HG03066 (cell line): ENCODE measurements at regions not wholly inside any gene's neighbourhood (a gene's known extent, or its start where the extent isn't known, plus 50 kb on each side); places are given as distances from the start of the nearest gene placed in this dataset.
"Not testable (repeated sequence)": the region's sequence is repeated elsewhere in the genome, so short reads cannot be mapped to it uniquely, and the experiment has no call there.

ENCODE experiments used
- ATAC-seq: cut with Tn5 transposase; IDR thresholded peaks from one replicate; pipeline ENCODE4 v1.9.1; 2021; ENCODE audit warnings: low read depth; ENCODE audit not compliant: unreplicated experiment

DNA sequence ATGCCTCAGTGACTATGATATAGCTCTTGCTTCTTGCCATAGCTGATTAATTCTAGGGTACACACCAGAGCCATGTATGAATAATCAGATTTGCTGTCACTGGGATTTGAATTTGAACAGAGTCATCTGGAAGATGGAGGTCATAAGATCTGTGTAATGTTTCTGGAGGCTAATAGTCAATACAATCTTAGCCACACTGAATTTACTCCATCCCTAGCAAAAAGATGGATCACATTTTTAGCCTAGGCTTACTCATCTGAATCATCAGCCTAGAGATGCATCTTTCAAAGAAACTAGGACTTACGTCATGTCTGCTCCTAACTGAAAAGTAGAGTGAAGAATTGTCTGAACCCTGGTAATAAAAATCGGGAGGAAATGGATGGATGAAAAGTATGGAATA, 142.3 kb upstream of the ZNF804B start:
- no peak for ATAC-seq

DNA sequence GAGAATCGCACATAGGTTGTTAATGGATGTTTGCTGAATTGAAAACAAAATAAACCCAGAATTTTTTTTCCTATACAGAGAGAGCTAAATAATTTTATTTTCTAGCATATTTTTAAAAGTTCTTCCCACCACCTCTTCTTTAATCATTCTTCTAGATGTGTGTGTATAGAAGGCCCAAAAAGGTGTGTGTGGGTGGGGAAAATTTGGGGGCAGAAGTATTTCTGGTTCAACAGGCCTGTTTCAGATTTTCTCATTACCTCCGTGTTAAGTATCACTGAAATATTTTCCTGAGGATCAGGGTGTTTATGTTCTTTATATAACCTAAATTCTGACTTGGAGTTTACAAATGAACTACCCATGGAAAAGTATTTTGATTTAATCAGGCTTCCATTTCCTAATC, 144.2 kb upstream of the ZNF804B start:
- ATAC-seq, result no peak

DNA sequence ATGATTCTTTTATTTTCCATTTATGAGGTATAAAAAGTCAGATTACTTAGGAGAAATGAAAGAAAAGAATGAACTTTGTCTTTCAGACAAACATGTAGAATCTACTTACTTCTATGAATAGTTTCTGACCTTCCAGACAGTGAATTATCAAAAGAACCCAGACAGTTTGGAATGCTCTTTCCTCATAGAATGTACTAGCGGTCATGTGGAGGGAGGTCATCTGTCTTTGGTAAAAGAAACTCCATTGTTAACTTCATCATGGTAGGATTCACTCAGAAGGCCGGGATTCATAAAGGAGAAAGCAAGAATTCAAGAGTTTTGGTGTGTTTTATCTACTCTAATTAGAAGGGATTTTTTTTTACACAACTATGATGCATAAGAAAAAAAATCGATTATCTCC, 144.8 kb upstream of the ZNF804B start:
- ATAC-seq, result no peak

DNA sequence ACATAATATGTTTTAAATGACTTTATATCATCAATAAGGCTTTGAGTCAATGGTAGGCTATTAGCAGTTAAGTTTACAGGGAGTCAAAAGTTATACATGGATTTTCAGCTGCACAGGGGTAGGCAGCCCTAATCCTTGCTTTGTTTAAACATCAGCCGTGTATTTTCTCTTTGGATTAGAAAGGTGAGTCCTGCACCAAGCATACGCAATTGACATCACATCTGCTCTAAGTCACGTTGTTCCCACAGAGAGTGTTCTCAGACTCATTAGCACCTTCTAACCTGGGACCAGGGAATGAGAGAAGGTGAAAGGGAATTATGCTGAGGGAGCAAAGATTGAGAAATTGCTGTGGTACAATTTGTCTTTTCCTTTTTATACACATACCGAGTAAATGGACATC, 148.6 kb upstream of the ZNF804B start:
- no peak for ATAC-seq

DNA sequence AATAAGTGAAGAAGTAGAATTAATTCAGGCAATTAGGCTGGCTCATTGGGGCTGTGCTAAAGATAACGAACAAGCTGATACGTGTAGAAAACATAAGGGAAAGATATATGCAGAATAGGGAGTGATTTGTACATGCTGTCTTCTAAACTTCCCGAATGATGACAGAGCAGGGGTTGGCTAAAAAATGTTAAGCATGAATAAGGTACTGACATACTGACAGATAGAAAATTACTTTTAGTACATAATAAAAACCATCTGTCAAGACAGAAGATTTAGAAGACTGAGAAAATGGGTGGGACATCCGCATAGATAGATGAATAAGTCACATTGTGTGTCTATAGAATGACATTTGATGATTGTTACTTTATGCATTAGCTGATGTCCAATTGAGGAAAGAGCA, 158.8 kb upstream of the ZNF804B start:
- no peak for ATAC-seq

DNA sequence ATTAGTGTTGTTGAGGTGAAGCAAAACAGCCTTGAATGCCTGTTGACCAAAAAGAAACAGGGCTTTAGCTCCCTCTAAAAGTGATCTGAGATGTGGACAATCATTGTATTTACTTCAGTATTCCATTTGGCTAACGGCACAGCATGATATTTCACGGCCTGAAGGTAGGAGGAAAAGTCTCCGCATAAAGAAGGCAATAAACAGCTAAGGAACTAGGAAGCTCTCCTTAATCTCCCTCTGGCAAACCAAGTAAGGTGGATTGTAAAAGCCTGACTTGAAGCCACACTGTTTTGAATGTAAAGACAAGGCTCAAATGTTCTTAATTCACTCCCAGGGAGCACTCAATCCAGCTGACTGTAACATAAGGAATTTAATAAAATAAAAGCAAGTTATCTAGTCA, 160.0 kb upstream of the ZNF804B start:
- ATAC-seq, result no peak

DNA sequence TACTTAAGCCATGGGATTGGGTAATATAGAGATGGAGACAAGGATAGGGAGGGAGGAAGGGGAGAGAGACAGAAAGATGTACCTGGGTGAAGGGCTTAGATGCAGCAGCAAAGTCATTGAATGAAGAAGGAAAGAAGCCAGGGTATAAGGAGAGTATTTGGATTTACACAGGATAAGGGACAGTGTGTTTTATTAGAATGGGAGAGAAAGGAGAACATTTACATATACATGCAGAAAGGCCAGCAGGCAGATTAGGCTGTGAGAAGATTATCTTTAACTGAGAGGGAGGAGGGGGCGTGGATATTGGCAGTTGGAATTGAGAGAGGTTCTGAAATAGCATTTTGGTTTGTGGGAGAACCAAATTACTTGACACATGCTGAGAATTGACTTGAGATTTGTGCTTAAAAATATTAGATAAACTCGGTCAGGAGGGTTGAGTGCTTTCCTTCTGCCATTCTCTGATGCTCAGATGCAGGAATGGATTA, 161.5 kb upstream of the ZNF804B start:
- ATAC-seq, result no peak

DNA sequence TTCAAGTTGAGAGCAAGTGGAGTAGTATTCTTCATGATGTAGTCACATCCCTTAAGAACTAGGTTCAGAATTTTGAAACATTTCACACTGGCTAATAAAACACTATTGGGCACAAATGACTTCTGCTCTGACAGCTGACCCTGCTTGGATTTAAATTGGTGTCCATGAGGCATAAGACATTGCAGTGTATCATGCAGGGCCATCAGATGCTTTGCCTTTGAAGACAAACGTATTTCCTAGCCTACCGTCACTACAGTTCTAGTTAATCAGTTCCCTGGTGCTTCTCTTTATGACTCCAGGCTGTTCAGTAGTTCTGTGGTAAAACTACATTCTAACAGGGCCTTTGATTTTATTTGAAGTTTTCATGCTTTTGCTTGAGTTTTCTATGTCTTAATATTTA, 168.5 kb upstream of the ZNF804B start:
- ATAC-seq, result no peak

DNA sequence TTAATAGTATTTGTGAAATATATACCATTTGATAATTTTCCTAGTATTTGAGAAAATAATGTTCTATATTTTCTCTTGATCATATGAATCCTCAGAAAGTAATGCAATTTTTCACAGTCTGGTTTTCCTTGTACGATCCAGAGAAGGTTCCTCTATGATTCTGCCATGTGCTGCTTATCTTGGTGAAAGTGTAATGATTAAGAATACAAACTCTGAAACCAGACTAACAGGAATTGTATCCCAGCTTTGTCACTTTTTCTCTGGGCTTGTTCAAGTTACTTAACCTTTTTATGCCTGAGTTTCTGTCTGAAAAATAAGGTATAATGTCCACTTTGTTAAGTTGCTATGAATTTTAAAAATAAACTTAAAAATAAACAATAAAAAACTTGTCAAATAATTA, 169.6 kb upstream of the ZNF804B start:
- ATAC-seq, result no peak

DNA sequence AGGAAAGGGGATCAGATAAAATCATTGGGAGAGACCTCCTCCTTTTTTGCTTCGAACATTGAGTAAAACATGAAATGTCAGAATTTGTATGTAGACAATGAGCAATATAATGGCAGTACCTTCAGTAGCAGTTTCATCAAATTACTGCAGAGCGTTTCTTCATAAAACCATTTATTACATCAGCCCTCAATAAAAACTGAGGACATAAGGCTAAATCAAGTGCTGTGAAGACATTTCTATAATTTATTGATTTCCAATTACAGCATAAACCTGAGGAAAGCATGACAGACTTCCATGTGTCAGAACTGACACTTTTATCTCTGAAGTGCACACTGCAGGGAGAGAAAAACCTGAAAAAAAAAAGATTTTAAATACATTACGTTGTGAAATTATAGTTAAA, 172.6 kb upstream of the ZNF804B start:
- no peak for ATAC-seq

DNA sequence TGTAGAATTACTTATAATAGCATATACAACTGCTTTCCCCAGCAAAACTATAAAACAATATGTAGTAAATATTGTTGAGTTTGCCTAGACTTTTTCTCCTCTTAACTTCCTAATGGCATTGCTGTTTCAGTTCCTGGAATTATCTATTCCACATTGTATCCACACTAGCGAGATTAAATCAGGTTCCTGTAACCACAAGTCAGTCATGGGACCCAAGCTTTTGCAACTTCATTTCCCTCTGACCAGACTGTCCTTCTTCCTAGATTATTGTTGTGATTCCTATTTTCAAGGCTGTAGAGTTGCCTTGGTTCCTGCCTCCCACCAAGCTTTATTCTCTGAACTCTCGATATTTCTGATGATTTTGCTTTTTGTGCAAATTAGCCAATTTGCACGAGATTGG, 173.3 kb upstream of the ZNF804B start:
- ATAC-seq, result no peak

DNA sequence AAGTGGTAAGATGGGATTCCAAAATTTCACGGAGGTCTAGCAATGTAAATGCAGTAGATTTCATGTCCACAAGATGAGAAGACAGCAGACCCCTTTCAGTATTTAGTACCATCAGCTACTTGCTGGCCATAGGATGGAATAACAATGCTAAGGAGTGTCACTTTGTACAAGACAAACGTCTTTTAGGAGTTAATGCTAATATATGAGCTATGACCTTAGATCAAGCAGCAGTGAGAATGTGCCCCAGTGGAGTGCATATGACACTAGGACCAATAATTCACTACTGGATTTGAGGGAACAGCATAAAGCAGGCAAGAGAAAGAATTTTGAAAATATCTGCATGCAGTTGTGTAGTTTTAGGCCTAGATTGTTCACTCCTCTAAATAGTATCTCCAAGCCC, 182.8 kb upstream of the ZNF804B start:
- no peak for ATAC-seq

DNA sequence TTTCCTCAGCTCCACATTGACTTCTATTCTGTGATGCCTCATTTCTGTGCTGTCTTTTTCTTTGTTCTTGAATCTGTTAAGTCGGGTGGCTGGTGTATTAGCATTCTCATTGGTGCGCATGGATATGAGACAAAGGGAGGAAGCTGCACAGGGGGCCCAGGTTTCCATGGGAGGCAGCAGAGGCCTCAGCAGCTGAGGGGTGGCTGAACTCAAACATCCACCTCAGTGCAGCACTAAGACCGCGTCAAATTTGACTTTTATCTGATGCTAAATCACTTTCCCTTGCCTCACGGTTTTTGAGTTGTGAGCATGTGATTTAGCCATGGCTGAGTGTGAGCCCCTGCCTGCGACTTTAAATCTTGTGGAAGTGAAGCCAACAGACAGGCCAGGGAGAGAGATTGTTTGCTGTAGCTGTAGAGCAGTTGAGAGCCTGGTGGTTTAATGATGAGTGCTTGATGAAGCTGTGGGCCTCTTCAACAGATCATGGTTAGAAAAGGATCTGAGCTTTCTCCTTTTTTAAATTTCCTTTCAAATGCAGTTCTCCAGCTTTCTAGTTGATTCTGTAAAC, 193.3 kb upstream of the ZNF804B start:
- no peak for ATAC-seq

DNA sequence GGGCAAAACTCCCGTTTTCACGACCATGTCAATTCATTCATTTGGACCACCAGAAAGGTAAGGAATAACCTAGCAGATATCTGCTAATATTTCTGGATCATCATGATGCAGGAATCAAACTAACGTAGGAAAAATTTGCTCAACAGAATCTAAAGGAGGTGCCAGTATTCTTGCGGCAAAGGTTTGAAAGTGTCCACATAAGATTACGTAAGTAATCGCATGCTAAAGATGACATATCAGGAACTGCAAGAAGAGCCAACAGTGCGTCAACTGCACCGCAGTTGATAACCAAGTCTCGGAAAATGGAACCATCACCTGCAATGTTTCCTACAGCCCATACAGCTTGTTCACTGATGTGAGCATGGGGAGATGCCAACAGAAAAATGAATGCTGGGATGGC, 194.1 kb upstream of the ZNF804B start:
- ATAC-seq, result no peak

DNA sequence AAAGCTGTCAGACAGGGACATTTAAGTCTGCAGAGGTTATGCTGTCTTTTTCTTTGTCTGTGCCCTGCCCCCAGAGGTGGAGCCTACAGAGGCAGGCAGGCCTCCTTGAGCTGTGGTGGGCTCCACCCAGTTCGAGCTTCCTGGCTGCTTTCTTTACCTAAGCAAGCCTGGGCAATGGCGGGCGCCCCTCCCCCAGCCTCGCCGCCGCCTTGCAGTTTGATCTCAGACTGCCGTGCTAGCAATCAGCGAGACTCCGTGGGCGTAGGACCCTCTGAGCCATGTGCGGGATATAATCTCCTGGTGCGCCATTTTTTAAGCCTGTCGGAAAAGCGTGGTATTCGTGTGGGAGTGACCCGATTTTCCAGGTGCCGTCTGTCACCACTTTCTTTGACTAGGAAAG, 203.1 kb upstream of the ZNF804B start:
- not testable (repeated sequence) for ATAC-seq

DNA sequence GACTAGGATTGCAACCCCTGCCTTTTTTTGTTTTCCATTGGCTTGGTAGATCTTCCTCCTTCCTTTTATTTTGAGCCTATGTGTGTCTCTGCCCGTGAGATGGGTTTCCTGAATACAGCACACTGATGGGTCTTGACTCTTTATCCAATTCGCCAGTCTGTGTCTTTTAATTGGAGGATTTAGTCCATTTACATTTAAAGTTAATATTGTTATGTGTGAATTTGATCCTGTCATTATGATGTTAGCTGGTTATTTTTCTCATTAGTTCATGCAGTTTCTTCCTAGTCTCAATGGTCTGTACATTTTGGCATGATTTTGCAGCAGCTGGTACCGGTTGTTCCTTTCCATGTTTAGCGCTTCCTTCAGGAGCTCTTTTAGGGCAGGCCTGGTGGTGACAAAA, 204.7 kb upstream of the ZNF804B start:
- not testable (repeated sequence) for ATAC-seq

DNA sequence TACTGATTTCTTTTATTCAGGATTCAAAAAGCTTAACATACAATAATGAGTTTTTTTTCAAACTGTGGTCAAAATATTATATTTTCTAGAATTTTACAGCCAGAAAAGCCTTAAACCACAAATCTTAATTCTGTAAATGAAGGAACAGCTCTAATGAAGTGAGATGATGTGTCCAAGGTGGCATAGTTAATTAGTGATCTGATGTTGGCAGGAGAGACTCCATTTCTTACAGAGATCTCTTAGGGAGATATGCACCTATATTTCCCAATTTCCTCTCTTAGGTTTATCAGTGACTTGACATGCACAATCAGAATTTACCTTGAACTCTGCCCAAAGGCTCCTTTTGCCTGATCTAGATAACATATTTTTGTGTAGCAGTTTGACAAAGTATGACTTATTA, 211.1 kb upstream of the ZNF804B start:
- ATAC-seq, result no peak

DNA sequence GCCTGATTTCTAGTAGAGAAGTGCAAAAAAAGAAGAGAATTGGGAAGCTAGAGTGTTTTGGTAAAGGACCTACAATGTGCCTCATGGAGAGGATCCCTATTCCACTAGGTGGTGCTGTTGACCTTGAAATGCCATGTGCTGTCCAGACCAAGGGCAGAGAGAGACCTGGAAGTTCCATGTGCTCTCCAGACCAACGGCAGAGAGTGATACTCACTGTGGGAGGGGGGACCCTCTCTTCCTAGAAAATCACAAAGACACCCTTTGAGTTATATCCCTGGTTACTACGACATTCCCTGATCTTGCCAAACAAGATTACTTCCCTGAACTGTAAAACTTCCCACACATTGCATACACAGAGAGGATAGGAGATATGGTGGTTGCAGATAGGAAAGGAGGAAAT, 212.7 kb upstream of the ZNF804B start:
- no peak for ATAC-seq

DNA sequence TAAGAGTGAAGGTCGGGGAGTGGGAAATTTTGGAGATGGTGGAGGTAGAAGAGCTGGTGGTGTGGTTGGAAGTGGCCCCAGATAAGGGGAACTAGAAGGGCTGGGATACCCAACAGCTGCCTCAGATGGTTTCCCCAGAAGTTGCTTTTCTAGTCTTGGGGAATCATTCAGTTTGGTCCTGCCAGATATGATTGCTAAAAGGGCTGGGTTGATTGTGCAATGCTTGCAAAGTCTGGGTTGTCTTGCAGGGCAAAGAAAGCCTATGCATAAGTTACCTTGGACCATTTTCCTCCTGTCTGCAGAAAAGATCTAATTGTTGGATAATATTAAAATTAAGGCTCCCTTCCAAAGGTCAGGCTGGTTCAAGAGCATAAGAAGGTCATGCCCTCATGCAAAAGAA, 213.8 kb upstream of the ZNF804B start:
- no peak for ATAC-seq

DNA sequence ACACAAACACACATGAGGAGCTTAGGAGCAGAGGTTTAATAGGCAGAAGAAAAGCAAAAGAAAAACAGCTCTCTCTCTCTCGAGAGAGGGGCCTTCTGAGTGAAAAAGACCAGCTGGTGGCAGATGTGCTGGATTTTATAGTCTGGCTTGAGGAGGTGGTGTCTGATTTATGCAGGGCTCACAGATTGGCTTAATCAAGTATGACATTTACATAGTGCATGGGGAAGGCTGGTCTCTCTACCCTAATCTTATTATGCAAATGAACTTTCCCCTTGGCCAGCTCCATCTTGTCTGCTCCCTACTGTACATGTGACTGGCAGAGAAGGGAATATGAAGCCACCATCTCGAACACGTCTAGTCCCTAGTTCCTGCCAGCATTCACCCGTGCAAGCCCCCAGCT, 219.5 kb upstream of the ZNF804B start:
- no peak for ATAC-seq

DNA sequence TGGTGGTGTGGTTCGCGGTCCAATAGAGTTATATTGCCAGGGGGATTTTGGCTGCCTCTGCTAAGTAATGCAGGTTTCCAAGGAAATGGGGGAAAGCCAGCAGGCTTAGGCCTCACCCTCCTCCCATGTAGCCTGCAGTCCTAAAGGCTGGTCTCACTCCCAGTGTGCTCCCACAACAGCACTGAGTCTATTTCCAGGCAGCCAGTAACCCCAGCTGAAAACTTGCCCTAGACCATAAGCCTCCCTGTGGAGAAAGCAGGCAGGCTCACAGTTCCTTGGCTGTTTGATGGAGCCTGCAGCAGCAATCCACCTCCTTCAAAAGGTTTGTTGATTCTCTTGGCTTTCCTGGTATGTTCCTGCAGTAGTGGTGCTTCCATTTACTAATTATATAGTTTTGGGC, 220.0 kb upstream of the ZNF804B start:
- no peak for ATAC-seq

DNA sequence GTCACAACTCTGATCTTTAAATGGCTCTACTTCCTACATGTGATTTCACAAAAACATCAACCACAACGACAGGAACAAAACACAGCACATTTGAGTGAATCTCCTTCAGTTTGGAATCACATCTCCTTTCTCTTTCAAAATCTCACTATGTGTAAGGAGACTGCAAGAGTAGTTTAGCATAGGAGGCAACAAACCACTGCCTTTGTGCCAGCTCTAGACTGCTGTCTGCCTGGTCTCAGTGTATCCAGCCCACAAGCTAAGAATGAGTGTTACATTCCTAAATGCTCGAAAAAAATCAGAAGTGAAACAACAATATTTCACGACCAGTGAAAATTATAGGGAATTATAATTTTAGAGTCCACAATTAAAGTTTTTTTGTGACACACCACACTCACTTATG, 217.0 kb upstream of the STEAP4 start:
- no peak for ATAC-seq

DNA sequence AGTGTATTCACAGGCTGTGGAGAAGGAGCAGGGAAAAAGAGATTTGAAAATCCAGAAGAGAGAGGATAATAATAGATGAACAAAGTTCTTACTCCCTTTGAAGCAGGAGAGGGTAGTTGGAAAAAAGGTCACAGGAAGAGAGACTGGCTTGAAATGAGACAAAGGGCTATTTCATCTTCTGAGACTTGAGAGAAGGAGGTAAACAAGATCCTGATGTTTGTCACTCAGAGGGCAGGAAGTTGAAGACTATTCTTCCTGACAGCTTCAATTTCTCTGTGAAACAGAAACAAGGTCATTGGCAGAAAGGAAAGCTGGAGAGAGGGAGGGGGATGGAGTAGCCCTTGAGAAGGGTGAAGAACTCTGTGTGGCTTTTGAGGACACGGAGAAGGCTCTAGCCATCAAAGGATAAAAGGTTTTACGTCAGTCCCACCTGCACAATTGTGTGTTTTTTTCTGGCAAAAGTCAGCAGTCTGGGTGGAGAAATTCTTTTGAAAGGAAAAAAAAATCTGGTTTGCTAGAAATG, 216.1 kb upstream of the STEAP4 start:
- ATAC-seq, result no peak
